GM12872 (cell line): ENCODE measurements at regions not wholly inside any gene's neighbourhood (a gene's known extent, or its start where the extent isn't known, plus 50 kb on each side); places are given as distances from the start of the nearest gene placed in this dataset.

Experiments
- TF ChIP-seq, protein P1 (sequence below): IDR thresholded peaks from 3 replicates; pipeline ENCODE4 v1.5.1; 2011; ENCODE audit warnings: low read depth, mild to moderate bottlenecking, low read length, moderate library complexity; ENCODE audit not compliant: insufficient read depth

DNA sequence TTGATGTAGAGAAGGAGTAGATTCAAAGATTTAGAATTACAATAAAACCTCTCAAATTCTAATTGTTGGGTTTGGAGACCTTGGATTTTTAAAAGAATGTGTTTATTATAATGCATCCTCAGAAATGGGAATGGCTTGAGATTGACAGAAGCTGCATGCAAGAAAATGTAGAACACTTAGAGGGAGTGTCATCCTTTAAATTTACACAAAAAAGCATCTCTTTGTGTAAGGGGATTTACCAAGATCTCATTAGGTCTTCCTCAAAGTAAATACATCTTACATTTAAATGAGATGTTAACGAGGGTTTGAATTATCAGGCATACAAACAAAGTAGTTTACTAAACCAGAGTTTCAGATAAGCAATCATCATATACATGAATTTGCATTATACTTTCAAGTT lies 615.0 kb downstream of the FAM133A start:
- TF ChIP-seq, protein P1, sequence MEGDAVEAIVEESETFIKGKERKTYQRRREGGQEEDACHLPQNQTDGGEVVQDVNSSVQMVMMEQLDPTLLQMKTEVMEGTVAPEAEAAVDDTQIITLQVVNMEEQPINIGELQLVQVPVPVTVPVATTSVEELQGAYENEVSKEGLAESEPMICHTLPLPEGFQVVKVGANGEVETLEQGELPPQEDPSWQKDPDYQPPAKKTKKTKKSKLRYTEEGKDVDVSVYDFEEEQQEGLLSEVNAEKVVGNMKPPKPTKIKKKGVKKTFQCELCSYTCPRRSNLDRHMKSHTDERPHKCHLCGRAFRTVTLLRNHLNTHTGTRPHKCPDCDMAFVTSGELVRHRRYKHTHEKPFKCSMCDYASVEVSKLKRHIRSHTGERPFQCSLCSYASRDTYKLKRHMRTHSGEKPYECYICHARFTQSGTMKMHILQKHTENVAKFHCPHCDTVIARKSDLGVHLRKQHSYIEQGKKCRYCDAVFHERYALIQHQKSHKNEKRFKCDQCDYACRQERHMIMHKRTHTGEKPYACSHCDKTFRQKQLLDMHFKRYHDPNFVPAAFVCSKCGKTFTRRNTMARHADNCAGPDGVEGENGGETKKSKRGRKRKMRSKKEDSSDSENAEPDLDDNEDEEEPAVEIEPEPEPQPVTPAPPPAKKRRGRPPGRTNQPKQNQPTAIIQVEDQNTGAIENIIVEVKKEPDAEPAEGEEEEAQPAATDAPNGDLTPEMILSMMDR: no peak

DNA sequence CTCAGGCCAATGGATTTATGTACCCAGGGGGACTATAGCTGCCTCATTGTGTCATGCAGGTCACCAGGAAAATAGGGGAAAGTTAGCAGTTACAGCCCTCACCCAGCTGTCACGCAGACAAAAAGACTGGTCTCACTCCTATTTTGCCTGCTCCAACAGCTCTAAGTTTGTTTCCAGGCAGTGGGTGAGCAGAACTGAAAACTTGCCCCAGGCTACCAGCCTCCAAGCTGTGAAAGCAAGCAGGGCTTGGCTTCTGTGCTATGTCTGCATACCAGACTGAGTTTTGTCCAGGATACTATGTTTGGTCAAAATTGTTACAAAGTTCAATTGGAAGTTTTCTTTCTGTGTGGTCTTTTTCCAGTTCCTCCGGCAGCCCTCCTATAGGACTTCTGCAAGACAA lies 628.4 kb downstream of the FAM133A start:
- TF ChIP-seq, protein P1: no peak

DNA sequence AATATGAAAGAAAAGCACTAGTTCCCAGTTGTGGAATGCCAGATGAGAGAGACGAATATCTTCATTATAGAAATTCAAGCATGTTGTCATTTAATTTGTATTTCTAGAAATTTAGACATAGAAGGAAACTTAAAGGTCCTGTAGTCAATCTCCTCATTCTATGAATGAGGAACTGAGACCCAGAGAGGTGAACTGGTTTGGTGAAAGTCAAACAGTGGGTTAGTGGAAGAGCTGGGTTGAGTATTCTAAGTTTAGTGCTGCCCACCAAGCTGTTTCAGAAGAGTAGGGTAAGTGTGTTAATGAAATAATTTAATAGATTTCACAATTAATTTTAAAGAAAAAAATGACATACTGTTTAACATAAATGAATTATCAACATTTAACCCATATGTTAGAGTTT lies 655.2 kb downstream of the FAM133A start:
- TF ChIP-seq, protein P1: no peak

DNA sequence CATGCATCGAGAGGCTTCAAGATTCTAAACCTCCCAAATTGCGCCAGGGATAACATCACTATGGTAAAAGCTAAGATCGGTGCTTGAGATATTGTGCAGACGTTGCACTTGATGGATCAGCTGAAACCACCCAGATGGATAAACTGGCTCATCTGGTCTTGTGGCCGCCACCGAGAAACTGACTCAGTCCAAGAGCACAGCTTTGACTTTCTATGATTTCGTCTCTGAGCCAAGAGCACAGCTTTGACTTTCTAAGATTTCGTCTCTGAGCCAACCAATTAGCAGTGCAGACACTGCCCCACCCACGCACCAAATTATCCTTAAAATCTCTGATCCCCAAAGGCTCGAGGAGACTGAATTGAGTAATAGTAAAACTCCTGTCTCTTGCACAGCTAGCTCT lies 687.2 kb downstream of the FAM133A start:
- TF ChIP-seq, protein P1: no peak

DNA sequence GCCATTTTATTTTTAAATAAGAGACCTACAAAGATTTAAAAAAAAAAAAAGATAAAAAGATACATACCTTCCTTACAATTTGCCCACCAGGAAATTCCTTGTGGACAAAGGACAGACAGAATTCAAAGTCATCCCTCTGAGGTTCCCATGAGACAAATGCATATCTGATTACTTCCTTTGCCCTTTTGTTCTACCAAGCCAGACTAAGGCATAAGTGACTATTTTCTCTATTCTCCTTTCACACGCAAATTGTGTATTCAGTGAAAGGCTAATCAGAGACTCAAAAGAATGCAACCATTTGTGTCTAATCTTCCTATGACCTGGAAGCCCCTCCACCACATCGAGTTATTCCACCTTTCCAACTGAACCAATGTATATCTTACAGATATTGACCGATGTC lies 691.7 kb downstream of the FAM133A start:
- TF ChIP-seq, protein P1: no peak

DNA sequence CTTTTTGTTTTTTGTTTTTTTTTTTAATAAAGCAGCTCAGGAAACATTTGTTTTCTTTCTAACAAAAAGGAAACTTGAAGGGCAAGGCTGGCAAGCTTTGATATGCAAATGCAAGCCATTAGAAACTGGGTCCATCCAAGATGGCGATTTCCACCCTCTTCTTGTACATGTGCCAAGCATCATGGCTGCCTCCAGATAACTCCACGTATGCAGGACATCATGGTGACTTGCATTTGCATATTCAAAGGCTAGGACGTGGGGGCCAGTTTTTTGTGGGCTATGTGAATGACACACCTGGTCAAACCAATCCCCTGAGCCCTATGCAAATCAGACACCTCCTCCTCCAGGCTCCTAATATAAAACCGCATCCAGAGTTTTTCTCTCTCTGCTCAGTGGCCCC lies 692.6 kb downstream of the FAM133A start:
- TF ChIP-seq, protein P1: no peak

DNA sequence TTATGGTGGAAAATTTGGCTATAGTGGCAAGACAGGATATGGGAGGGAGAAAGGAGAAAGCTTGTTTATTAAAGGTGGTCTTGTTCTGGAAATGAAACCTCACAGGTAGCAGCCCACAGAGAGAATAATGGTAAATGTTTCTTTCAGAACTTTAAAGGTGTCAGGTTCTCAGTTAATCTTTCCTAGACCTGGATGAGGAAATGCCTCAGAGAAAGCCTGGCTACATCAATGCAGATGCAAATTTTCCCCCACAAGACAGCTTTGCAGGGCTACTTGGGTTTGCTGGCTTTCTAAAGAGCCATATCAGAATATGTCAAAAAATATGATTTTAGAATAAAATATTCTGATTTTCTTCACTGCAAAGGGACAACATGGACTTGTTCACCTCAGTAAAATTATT lies 715.0 kb downstream of the FAM133A start:
- TF ChIP-seq, protein P1: no peak

DNA sequence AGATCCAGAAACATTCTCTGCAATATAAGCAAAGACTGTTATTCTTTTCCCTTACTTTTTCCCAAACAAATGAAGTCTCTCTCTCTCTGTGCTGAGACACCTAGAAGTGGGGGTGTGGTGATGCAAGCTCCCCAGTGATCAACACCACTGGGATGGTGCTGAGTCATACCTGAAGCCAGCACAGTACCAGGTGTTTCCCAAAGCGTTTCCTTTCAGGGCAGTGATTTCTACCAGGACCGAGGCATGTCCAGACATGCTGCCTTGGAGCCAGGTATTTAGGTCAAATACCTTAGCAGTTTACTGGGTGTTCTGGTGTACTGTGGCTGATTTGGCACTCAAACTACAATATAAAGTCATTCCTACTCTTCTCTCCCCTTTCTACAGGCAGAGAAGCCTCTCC lies 726.5 kb downstream of the FAM133A start:
- TF ChIP-seq, protein P1: no peak
